ENCODE measurements at regions not wholly inside any gene's neighbourhood (a gene's known extent, or its start where the extent isn't known, plus 50 kb on each side); places are given as distances from the start of the nearest gene placed in this dataset.

- no peaks in the 10 kb centered on the region for H3K36me3 ChIP-seq
- peak overlapping the region in 1 of 2 donors; percentile 86 for H3K27ac ChIP-seq
- DNase-seq, result no peak
- TF ChIP-seq CTCF (IDR thresholded peaks at IDR 0.05), result no peak
- peak; percentile 48 for ATAC-seq
- intact Hi-C loops (cut with DNase I), result no loop called here
- H3K4me3 ChIP-seq, result peak overlapping the region in 1 of 2 donors; percentile 7
- peaks cover 0 to 18% of the 10 kb centered on the region in 2 donors for H3K4me1 ChIP-seq
- H3K27me3 ChIP-seq, result no peaks in the 10 kb centered on the region
- H3K9me3 ChIP-seq, result peaks cover 0 to 4% of the 10 kb centered on the region in 2 donors
Observed at GRCh38 chr14:88130057-88130432, 125.1 kb downstream of the GPR65 start.
